ENCODE measurements at regions not wholly inside any gene's neighbourhood (a gene's known extent, or its start where the extent isn't known, plus 50 kb on each side); places are given as distances from the start of the nearest gene placed in this dataset.

DNA sequence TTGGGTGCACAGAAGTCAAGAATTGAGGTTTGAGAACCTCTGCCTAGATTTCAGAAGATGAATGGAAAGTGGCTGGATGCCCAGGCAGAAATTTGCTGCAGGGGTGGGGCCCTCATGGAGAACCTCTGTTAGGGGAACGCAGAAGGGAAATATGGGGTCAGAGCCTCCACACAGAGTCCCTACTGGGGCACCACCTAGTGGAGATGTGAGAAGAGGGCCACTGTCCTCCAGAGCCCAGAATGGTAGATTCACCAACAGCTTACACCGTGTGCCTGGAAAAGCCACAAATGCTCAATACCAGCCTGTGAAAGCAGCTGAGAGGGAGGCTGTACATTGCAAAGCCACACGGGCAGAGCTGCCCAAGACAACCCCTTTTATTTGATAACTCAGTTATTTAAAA, 383.5 kb downstream of the TLE4 start:
- Histone ChIP-seq H3K4me3 (no peak overlapping the region), H3K27ac (no peak overlapping the region), H3K4me1 (no peaks in the 10 kb centered on the region), H3K36me3 (no peaks in the 10 kb centered on the region), H3K9me3 (no peaks in the 10 kb centered on the region), H3K27me3 (no peaks in the 10 kb centered on the region)
- DNase-seq = no peak
- intact Hi-C loops (cut with DNase I) = no loop called here
- TF ChIP-seq POLR2AphosphoS5 (IDR thresholded peaks at IDR 0.05) (no peak), POLR2A (IDR thresholded peaks at IDR 0.05) (no peak), EP300 (IDR thresholded peaks at IDR 0.05) (no peak)
- TF ChIP-seq, protein P1, sequence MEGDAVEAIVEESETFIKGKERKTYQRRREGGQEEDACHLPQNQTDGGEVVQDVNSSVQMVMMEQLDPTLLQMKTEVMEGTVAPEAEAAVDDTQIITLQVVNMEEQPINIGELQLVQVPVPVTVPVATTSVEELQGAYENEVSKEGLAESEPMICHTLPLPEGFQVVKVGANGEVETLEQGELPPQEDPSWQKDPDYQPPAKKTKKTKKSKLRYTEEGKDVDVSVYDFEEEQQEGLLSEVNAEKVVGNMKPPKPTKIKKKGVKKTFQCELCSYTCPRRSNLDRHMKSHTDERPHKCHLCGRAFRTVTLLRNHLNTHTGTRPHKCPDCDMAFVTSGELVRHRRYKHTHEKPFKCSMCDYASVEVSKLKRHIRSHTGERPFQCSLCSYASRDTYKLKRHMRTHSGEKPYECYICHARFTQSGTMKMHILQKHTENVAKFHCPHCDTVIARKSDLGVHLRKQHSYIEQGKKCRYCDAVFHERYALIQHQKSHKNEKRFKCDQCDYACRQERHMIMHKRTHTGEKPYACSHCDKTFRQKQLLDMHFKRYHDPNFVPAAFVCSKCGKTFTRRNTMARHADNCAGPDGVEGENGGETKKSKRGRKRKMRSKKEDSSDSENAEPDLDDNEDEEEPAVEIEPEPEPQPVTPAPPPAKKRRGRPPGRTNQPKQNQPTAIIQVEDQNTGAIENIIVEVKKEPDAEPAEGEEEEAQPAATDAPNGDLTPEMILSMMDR (IDR thresholded peaks at IDR 0.05) = no peak
- WGBS, 2 donors = 56 to 85% methylated on average over 3 of the region's 3 CpGs

DNA sequence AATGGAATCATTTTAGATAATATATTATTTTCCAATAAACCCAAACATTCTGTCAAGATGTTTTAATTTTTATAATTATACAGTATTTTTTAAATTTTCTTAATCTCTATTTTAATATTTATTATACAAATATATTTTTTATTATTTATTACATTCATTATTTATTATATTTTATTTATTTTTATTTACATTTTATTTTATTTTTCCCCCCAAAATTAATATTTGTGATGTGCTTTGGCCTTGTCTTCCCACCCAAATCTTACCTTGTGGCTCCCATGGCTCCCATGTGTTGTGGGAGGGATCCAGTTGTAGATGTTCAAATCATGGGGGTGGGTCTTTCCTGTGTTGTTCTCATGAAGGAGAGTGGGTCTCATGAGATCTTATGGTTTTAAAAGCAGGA, 382.1 kb downstream of the TLE4 start:
- Histone ChIP-seq H3K27ac (no peak overlapping the region), H3K36me3 (no peaks in the 10 kb centered on the region), H3K4me3 (no peak overlapping the region), H3K4me1 (no peaks in the 10 kb centered on the region), H3K27me3 (no peaks in the 10 kb centered on the region), H3K9me3 (no peaks in the 10 kb centered on the region)
- TF ChIP-seq, protein P1 (IDR thresholded peaks at IDR 0.05) = no peak
- TF ChIP-seq POLR2A (IDR thresholded peaks at IDR 0.05) (no peak), EP300 (IDR thresholded peaks at IDR 0.05) (no peak), POLR2AphosphoS5 (IDR thresholded peaks at IDR 0.05) (no peak)
- DNase-seq = no peak
- intact Hi-C loops (cut with DNase I) = no loop called here

DNA sequence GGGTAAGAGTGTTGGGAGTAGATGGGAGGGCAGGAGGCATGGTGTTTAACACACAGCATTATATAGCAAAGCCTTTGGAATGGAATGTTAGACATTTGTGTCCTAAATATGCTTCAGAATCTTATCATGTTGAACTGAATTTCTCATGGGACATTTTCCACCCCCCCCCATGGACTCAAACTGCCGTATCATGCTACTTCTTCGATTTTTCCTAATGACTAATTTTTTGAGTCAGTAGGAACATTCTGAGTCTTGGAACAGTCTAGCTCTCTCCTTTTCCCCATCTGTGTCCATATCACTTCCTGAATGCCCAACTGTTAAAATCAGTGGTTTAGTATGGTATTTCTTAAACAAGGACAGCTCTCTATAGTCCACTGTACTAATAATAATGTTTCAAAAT, 380.6 kb downstream of the TLE4 start:
- WGBS, 2 donors = 91 to 92% methylated on average over 2 of the region's 2 CpGs
- DNase-seq = no peak

DNA sequence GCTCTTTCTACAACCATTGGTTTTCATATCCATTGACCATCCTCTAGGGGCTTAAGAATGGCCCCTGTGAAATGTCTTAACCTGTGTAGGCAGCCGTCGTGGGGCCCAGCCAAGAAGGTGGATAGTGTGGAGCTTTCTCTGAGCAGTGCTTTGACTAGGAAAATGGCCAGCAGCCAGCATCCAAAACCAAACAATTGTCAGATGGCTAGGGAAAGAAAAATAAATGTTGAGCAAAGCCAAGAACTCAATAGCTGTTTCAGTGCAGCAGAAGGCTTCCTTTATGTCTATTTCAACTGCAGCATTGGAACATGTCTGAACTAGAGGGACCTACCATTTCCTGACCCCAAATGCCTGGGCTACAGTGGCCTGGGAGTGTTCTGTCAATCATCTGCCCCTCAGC, 374.9 kb downstream of the TLE4 start:
- 82 to 86% methylated on average over 2 of the region's 2 CpGs for WGBS, 2 donors
- intact Hi-C loops (cut with DNase I) = no loop called here

More for the DNA sequence above, 380.6 kb downstream of the TLE4 start:
- H3K36me3 ChIP-seq = no peaks in the 10 kb centered on the region
- intact Hi-C loops (cut with DNase I) = no loop called here
- no peaks in the 10 kb centered on the region for H3K4me1 ChIP-seq
- no peaks in the 10 kb centered on the region for H3K27me3 ChIP-seq
- no peaks in the 10 kb centered on the region for H3K9me3 ChIP-seq
- no peak overlapping the region for H3K4me3 ChIP-seq
- TF ChIP-seq POLR2AphosphoS5 (IDR thresholded peaks at IDR 0.05) (no peak), POLR2A (IDR thresholded peaks at IDR 0.05) (no peak), EP300 (IDR thresholded peaks at IDR 0.05) (no peak)
- TF ChIP-seq, protein P1 (IDR thresholded peaks at IDR 0.05) = no peak
- no peak overlapping the region for H3K27ac ChIP-seq

DNA sequence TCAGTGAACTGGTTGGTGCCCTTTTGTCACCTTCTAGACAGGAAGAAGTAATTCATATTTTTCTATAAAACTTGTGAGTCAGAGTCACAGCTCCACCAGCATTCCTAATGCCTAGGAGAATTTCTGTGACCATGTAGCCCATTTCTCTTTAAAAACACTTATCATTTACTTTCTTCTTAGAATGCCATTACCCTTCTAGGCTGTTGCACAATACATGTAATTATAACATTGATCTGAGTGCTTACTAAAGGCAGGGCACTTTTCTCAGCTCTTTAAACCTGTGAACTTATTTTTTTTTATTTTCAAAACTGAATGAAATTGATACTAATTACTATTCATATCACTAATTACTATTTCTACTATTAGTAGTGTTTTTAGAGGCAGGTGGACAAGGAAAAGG, 373.7 kb downstream of the TLE4 start:
- Histone ChIP-seq H3K4me3 (no peak overlapping the region), H3K27ac (no peak overlapping the region), H3K4me1 (peaks cover 0 to 21% (median 11%) of the 10 kb centered on the region in 4 donors), H3K9me3 (no peaks in the 10 kb centered on the region), H3K36me3 (no peaks in the 10 kb centered on the region), H3K27me3 (no peaks in the 10 kb centered on the region)
- intact Hi-C loops (cut with DNase I) = no loop called here
- no peak for DNase-seq
- no peak for TF ChIP-seq POLR2AphosphoS5 (IDR thresholded peaks at IDR 0.05)
- TF ChIP-seq, protein P1 (IDR thresholded peaks at IDR 0.05) = no peak
- TF ChIP-seq EP300 (IDR thresholded peaks at IDR 0.05) = no peak
- TF ChIP-seq POLR2A (IDR thresholded peaks at IDR 0.05) = no peak

More for the DNA sequence above, 374.9 kb downstream of the TLE4 start:
- no peaks in the 10 kb centered on the region for H3K9me3 ChIP-seq
- H3K27ac ChIP-seq = no peak overlapping the region
- TF ChIP-seq POLR2AphosphoS5 (IDR thresholded peaks at IDR 0.05) (no peak), EP300 (IDR thresholded peaks at IDR 0.05) (no peak), POLR2A (IDR thresholded peaks at IDR 0.05) (no peak)
- TF ChIP-seq, protein P1 (IDR thresholded peaks at IDR 0.05) = no peak
- H3K4me1 ChIP-seq = peaks cover 0 to 21% (median 10%) of the 10 kb centered on the region in 4 donors
- H3K4me3 ChIP-seq = no peak overlapping the region
- H3K36me3 ChIP-seq = no peaks in the 10 kb centered on the region
- H3K27me3 ChIP-seq = no peaks in the 10 kb centered on the region
- DNase-seq = no peak

Data from sigmoid colon (tissue), 6 donors.